SK-N-SH (cell line): ENCODE measurements at regions not wholly inside any gene's neighbourhood (a gene's known extent, or its start where the extent isn't known, plus 50 kb on each side); places are given as distances from the start of the nearest gene placed in this dataset.

ENCODE experiments used
- JUND ChIP-seq: IDR thresholded peaks from 2 replicates; pipeline ENCODE4 v1.4.0; 2012
- MEF2A ChIP-seq: IDR thresholded peaks from 2 replicates; pipeline ENCODE4 v1.4.0; 2012; ENCODE audit warnings: low read depth, borderline replicate concordance
- NFIC ChIP-seq: IDR thresholded peaks from 2 replicates; pipeline ENCODE4 v1.4.0; 2012; ENCODE audit warnings: borderline replicate concordance
- POLR2AphosphoS5 ChIP-seq: IDR thresholded peaks from 2 replicates; pipeline ENCODE4 v1.6.1; 2012; ENCODE audit warnings: low read depth, low read length
- RXRA ChIP-seq: IDR thresholded peaks from 2 replicates; pipeline ENCODE4 v1.4.0; 2012; ENCODE audit warnings: low read depth, mild to moderate bottlenecking, borderline replicate concordance
- TF ChIP-seq, protein P1 (sequence below): fragments of 200-600 bp; sonication (generic); IDR thresholded peaks from 2 replicates; pipeline ENCODE4 v1.6.1; 2017; ENCODE audit warnings: antibody characterized with exemption, mild to moderate bottlenecking, moderate library complexity

DNA sequence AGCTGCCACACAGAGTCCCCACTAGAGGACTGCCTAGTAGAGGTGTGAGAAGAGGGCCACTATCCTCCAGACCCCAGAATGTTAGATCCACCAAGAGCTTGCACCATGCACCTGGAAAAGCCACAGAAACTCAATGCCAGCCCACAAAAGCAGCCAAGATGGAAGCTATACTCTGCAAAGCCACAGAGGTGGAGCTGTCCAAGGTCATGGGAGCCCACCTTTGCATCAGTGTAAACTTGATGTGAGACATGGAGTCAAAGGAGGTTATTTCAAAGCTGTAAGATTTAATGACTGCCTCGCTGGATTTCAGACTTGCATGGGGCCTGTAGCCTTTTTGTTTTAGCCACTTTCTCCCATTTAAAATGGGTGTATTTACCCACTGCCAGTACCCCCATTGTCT lies 1030.1 kb upstream of the GRIA3 start:
- TF ChIP-seq, protein P1, sequence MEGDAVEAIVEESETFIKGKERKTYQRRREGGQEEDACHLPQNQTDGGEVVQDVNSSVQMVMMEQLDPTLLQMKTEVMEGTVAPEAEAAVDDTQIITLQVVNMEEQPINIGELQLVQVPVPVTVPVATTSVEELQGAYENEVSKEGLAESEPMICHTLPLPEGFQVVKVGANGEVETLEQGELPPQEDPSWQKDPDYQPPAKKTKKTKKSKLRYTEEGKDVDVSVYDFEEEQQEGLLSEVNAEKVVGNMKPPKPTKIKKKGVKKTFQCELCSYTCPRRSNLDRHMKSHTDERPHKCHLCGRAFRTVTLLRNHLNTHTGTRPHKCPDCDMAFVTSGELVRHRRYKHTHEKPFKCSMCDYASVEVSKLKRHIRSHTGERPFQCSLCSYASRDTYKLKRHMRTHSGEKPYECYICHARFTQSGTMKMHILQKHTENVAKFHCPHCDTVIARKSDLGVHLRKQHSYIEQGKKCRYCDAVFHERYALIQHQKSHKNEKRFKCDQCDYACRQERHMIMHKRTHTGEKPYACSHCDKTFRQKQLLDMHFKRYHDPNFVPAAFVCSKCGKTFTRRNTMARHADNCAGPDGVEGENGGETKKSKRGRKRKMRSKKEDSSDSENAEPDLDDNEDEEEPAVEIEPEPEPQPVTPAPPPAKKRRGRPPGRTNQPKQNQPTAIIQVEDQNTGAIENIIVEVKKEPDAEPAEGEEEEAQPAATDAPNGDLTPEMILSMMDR = no peak
- TF ChIP-seq POLR2AphosphoS5 (no peak), JUND (no peak), RXRA (no peak), MEF2A (no peak), NFIC (no peak)
